GM21390 (cell line): ENCODE measurements at regions not wholly inside any gene's neighbourhood (a gene's known extent, or its start where the extent isn't known, plus 50 kb on each side); places are given as distances from the start of the nearest gene placed in this dataset.

ENCODE experiments used
- ATAC-seq: cut with Tn5 transposase; IDR thresholded peaks from one replicate; pipeline ENCODE4 v1.9.1; 2021; ENCODE audit not compliant: unreplicated experiment

- ATAC-seq, result no peak
Measured at GRCh38 chr10:4219901-4220300, 434.9 kb upstream of the KLF6 start.

- no peak for ATAC-seq
Measured at GRCh38 chr10:4217653-4218052, 432.6 kb upstream of the KLF6 start.

DNA sequence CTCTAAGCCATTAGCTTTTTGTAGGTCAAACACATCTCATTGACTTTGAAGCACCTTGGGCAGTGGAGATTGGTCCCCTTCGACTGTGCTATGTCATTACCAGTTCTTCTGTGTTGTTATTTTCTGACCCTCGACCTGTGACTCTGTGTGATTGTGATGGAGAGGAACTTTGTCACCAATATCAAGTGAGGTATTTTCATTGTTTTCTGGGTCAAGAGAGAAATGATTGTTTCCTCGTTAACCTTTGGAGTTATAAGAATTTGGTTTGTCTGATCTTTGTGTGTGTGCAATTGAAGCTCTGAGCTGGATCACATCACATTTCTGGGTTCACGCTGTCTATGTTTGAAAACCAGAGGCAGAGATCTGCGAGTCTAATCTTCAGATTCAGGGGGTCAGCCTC lies 432.2 kb upstream of the KLF6 start:
- ATAC-seq, result no peak

GRCh38 chr10:4216726-4217125 lies 431.7 kb upstream of the KLF6 start:
- ATAC-seq, result no peak

GRCh38 chr10:4215963-4216575 lies 431.1 kb upstream of the KLF6 start:
- ATAC-seq, result no peak

DNA sequence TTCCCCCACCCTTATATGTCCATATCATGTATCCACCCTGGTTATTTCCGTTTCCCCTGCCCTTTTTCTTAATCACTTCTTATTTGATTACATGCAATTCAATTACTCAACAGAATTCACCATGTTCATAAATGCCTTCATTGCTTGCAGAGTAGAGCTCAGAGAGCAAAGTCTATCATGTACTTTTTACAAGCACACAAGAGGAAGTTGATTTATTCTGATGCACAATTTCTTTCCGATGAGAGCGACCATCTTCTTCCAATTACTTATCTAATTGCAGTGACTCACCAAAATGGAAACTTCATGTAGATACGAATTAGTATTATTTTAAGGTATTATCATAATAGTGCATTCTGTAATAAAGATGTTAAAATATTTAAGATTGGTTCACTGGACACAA lies 430.5 kb upstream of the KLF6 start:
- no peak for ATAC-seq

GRCh38 chr10:4214908-4215307 lies 429.9 kb upstream of the KLF6 start:
- no peak for ATAC-seq

DNA sequence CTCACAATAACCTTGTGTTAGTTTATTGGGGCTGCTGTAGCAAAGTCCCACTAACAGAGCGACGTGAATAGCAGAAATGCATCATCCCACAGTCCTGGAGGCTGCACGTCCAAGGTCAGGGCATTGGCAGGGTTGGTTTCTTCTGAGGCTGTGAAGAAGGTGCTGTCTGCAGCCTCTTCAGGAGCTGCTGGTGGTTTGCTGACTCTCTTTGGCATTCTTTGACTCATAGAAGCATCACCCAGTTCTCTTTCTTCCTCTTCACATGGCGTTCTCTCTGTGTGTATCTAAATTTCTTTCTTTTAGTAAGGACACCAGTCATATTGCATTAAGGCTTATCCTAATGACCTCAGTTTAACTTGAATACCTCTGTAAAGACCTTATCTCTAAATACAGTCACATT lies 428.4 kb upstream of the KLF6 start:
- ATAC-seq, result no peak

DNA sequence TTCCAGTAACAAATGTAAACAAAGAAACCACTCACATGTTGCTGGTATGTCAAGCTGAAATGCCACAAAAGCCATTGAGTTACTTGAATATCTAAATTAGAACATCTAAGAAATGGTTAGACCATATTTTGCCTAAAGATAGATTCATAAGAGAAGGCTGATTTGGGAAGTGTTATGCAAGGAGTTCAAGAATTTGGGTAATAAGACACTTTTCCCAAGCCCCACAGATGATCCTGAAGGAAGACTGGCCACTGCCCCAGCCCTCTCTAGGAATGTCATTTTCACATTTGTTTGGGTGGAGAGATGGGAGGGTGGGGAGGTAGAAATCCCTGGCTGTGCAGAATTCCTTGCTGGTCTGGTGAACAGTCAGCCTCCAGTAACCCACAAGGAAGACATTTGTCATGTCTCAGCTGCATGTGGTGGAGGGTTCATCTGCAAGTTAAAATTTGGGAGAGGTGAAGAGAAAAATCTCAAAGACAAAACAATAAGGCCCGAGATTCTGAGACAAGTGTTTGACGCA lies 427.2 kb upstream of the KLF6 start:
- no peak for ATAC-seq

DNA sequence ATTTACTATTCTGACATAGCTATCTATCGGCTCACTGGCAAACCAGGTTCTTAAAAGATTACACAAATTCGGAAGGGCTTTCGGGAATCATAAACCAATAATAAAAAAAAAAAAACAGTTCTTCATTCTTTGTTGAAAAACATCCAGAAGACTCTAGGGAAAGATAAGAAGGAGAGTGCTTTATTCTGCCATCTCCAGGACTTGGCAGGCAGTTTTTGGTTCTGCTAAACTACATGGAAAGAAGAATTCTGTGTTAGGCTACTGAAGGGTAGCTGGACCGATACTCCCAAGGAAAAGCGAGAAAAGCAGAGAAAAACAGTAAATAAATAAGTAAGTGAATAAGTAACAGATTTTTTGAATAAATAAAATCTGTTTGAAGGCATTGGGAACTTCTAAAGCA lies 423.5 kb upstream of the KLF6 start:
- no peak for ATAC-seq

DNA sequence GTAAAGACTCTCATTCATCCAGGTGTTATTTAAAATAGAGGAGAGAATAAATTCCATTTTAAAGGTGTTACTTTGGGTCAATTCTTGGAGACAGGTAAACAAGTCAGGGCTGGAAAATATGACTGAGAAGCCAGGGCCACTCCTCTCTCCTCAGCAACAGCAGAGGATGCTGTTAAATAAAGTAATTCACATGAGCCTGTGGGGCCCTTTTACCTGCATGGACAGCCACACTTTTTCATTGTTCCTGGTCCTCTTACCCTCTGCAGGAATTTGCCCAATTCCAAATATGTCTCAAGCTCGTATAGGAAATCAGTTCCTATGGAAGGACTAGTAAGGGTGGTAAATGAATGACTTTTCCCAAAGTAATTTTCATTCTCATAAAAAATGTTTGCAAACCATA lies 420.1 kb upstream of the KLF6 start:
- ATAC-seq, result no peak

DNA sequence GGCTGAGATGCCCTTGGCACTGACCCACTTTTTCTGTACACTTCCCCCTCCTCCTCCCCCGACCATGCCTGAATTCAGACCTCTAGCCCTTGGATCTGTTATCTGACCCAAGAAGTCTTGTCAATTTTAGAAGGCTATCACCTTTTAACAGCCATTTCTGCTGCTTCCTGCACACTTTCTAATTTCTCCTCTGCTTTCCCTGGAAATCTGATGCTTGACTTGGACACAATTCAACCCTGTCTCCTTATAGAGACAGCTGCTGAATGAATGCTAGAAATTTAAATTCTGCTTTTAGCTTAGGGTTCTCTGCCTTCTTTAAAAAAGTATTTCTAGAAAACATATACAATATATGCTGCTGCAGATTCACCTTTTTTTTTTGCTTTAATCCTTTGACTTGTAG lies 417.9 kb upstream of the KLF6 start:
- ATAC-seq, result no peak

- ATAC-seq, result no peak
Measured at GRCh38 chr10:4201866-4202825, 417.1 kb upstream of the KLF6 start.

DNA sequence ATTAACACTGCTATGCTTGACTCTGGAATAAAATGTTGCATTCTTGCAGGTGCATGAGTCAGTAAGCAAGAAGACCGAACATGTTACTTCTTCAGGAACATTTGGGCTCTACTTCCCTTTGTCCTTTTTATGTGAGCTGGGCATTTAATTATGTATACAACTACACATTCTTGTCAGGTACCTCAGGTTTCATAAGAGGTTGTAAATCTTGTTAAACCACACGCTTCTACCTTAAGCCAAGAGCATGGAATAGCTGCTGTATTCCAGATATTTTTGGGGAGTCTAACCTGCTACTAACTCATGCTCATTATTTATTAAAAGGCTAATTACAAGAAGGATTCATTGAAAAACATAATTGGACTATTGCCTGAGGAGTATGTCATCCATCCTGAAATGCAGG lies 414.2 kb upstream of the KLF6 start:
- no peak for ATAC-seq

DNA sequence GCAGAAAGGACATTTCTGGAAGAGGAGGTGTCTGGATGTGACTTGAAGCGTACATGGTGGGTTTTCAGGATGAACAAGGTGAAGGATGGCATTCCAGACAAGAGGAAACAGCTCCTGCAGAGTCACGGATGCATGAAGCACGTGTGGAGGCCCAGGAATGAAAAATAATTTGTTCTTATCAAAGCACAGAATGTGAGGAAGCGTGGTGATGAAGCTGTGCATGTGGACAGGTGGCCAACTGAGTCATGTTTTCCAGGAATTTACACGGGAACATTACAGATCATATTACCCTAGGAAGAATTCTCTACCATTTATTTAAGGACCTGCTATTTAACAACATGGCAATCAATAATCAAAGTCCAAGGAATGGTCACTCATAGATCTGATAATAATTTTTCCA lies 413.2 kb upstream of the KLF6 start:
- ATAC-seq, result no peak

GRCh38 chr10:4197676-4198075 lies 412.7 kb upstream of the KLF6 start:
- ATAC-seq, result no peak

DNA sequence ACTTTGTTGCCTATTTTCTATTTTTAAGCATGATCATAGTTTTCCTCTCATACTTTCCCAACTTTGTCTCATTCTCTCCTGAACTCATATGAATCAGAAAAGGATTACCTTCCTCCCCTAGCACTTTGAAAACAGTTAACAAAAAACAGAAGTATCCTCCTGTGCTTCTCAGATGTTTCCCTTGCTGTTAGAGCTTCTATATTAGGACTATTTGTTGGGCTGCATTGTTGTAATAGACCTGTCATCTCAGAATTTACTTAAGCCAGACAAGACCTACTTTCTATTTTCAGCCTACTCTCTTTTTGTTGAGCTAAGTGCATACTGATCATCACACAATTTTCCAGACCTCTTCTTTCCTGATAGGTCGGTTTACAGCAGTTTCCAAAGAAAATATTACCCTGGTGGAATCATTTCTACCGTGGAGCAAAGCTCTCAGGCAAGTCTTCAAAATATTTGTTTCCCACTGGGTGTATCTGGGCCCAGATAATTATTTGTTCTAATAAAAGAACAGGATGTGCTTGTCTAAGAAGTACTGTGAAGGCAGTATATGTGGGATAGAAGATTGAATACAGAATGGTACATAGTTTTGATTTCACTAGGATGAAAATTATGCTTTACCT lies 411.9 kb upstream of the KLF6 start:
- ATAC-seq, result no peak

DNA sequence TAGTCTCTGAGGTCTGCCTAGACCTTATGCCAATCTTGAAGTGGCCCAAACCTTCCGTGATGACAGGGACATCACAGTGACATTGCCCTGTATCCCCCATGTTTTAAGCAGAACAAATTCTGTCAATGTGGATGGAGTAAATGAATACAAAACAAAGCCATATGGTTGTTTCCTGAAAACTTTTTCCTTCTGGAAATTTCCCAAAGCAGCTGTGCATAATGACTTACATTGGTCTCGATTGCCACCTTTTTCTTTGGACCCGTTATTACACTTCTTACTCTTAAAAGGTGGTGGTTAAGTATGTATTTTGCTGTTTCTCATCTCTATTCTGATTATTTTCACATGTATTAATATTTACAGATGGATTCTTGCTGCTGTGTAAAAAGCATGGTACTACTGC lies 411.2 kb upstream of the KLF6 start:
- no peak for ATAC-seq

DNA sequence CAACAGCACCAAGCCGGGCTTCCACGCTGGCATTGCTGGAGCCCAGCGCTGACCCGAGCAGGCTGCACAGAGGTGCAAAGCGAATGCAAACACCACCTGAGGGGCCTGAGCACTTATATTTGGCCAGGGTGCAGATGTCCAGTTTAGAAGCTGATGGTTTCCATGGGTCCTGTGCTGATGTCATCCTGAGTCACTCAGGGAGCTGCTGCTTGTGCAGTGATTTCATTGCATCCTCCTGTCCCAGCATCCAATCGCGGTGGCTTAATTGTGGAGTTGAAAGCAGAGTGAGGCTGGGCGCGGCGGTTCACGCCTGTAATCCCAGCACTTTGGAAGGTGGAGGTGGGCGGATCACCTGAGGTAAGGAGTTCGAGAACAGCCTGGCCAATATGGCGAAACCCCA lies 410.2 kb upstream of the KLF6 start:
- ATAC-seq, result no peak

DNA sequence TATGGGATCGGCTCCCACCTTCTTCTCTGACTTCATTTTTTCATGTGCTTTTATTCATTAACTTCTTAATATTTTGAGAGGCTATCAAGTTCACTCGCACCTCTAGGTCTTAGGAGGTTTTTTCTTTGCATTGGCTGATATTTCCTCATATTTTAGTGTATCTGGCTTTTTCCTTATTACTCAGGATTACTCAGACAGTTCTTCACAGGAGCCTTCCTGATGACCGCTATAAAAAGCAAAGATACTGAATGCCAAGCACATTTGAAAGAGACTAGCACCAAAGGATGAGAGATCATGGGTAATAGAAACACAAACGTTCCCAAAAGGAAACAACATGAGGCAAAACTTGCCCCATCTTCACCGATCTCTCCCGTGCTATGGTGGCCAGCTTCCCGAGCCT lies 409.2 kb upstream of the KLF6 start:
- no peak for ATAC-seq

DNA sequence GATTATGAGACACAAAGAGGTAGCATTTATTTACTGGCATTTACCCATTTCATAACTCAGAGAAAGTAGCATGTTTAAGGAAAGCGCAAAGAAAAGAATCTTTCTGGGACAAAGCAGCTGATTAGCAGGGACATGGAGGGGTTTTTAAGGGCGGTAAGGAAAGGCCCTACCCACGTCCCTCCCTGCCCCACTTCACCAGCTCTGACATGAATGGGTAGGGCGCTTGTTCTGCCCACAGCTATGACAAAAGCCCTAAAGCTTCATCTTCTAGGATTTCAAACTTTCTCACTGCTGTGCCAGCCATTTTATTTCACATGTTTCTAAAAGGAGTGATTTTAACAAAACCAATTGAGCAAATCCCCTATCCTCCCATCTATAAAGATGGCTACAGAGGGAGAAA lies 406.9 kb upstream of the KLF6 start:
- no peak for ATAC-seq

DNA sequence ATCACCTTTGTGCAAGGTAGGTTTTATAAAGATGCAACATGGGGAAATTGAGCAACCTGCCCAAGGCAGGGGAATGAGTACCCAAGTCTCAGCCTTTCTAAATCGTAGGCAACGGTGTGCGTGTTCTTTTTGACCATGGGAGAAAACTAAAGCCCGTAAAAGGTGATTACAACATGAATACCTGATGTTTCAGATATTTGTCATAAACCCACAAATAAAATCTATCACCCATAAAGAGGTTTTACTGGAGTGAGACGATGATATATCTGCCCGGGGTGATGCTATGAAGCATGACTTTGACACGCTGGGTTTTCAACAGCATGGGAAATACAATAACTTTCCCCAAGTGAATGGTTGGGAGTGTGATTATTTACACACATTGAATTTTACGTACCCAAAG lies 406.3 kb upstream of the KLF6 start:
- no peak for ATAC-seq
